ENCODE measurements at regions not wholly inside any gene's neighbourhood (a gene's known extent, or its start where the extent isn't known, plus 50 kb on each side); places are given as distances from the start of the nearest gene placed in this dataset.

GRCh38 chr18:66428795-66429194 is 175.1 kb downstream of the CDH19 start:
- 68 to 82% (median 75%) methylated on average over 1 of the region's 1 CpG for WGBS, 5 donors
- Histone ChIP-seq H3K36me3 (no peaks in the 10 kb centered on the region), H3K27me3 (no peaks in the 10 kb centered on the region), H3K27ac (no peak overlapping the region), H3K4me1 (no peaks in the 10 kb centered on the region), H3K4me3 (no peak overlapping the region), H3K9me3 (no peaks in the 10 kb centered on the region)
- no peak for TF ChIP-seq POLR2A (IDR thresholded peaks at IDR 0.05)
- no peak for TF ChIP-seq EP300 (IDR thresholded peaks at IDR 0.05)
- no peak for TF ChIP-seq CTCF (IDR thresholded peaks at IDR 0.05)
- TF ChIP-seq POLR2AphosphoS5 (IDR thresholded peaks at IDR 0.05), result no peak
- no peak for DNase-seq
- intact Hi-C loops (cut with DNase I; ENCODE audit: low total_unique reads), result no loop called here

GRCh38 chr18:66419400-66419799 is 184.5 kb downstream of the CDH19 start:
- TF ChIP-seq EP300 (IDR thresholded peaks at IDR 0.05) (no peak), POLR2A (IDR thresholded peaks at IDR 0.05) (no peak), CTCF (IDR thresholded peaks at IDR 0.05) (no peak), POLR2AphosphoS5 (IDR thresholded peaks at IDR 0.05) (no peak)
- Histone ChIP-seq H3K27ac (no peak overlapping the region), H3K9me3 (no peaks in the 10 kb centered on the region), H3K36me3 (no peaks in the 10 kb centered on the region), H3K4me3 (no peak overlapping the region), H3K4me1 (no peaks in the 10 kb centered on the region), H3K27me3 (no peaks in the 10 kb centered on the region)
- intact Hi-C loops (cut with DNase I; ENCODE audit: low total_unique reads), result no loop called here
- no peak for DNase-seq
- 74 to 91% (median 81%) methylated on average over 5 of the region's 5 CpGs for WGBS, 5 donors

- no peak overlapping the region for H3K4me3 ChIP-seq
Measured at GRCh38 chr18:66410692-66411091, 193.2 kb downstream of the CDH19 start.

GRCh38 chr18:66395671-66396218 is 208.1 kb downstream of the CDH19 start:
- WGBS, 5 donors, result 91 to 96% (median 95%) methylated on average over 11 to 30 of the region's 30 CpGs
- H3K4me3 ChIP-seq, result no peak overlapping the region
- no peak for DNase-seq
- H3K36me3 ChIP-seq, result no peaks in the 10 kb centered on the region
- intact Hi-C loops (cut with DNase I; ENCODE audit: low total_unique reads), result no loop called here
- H3K27me3 ChIP-seq, result no peaks in the 10 kb centered on the region
- peaks cover 0 to 16% (median 11%) of the 10 kb centered on the region in 4 donors for H3K9me3 ChIP-seq
- no peak overlapping the region for H3K27ac ChIP-seq
- no peaks in the 10 kb centered on the region for H3K4me1 ChIP-seq
- TF ChIP-seq POLR2AphosphoS5 (IDR thresholded peaks at IDR 0.05) (no peak), EP300 (IDR thresholded peaks at IDR 0.05) (no peak), CTCF (IDR thresholded peaks at IDR 0.05) (no peak), POLR2A (IDR thresholded peaks at IDR 0.05) (no peak)

More at GRCh38 chr18:66410692-66411091, 193.2 kb downstream of the CDH19 start:
- Histone ChIP-seq H3K27me3 (no peaks in the 10 kb centered on the region), H3K9me3 (no peaks in the 10 kb centered on the region), H3K36me3 (no peaks in the 10 kb centered on the region), H3K27ac (no peak overlapping the region), H3K4me1 (no peaks in the 10 kb centered on the region)
- DNase-seq, result no peak
- intact Hi-C loops (cut with DNase I; ENCODE audit: low total_unique reads), result no loop called here
- WGBS, 5 donors, result 59 to 68% (median 64%) methylated on average over 3 of the region's 3 CpGs
- TF ChIP-seq EP300 (IDR thresholded peaks at IDR 0.05) (no peak), POLR2A (IDR thresholded peaks at IDR 0.05) (no peak)

- Histone ChIP-seq H3K4me1 (no peaks in the 10 kb centered on the region), H3K27ac (no peak overlapping the region), H3K9me3 (peaks cover 0 to 27% (median 18%) of the 10 kb centered on the region in 4 donors), H3K27me3 (no peaks in the 10 kb centered on the region), H3K36me3 (no peaks in the 10 kb centered on the region), H3K4me3 (no peak overlapping the region)
- TF ChIP-seq EP300 (IDR thresholded peaks at IDR 0.05), result no peak
- TF ChIP-seq POLR2A (IDR thresholded peaks at IDR 0.05), result no peak
- TF ChIP-seq CTCF (IDR thresholded peaks at IDR 0.05), result no peak
- TF ChIP-seq POLR2AphosphoS5 (IDR thresholded peaks at IDR 0.05), result no peak
- 61 to 82% (median 68%) methylated on average over 1 of the region's 1 CpG for WGBS, 5 donors
- intact Hi-C loops (cut with DNase I; ENCODE audit: low total_unique reads), result no loop called here
- DNase-seq, result no peak
Measured at GRCh38 chr18:66393463-66393862, 210.4 kb downstream of the CDH19 start.
